ENCODE measurements at regions not wholly inside any gene's neighbourhood (a gene's known extent, or its start where the extent isn't known, plus 50 kb on each side); places are given as distances from the start of the nearest gene placed in this dataset.

- no peak overlapping the region for H3K9ac ChIP-seq (ENCODE audit: low read depth, low read length)
- no peaks in the 10 kb centered on the region for H3K36me3 ChIP-seq (ENCODE audit: insufficient read depth, low read length)
- H3K9me3 ChIP-seq (replicated peaks; ENCODE audit: low read length), result no peaks in the 10 kb centered on the region
- H3K27me3 ChIP-seq (ENCODE audit: control insufficient read depth, insufficient read depth, low read length), result no peaks in the 10 kb centered on the region
- no peak overlapping the region for H3K4me2 ChIP-seq (ENCODE audit: low read length)
- H3K4me1 ChIP-seq (ENCODE audit: control insufficient read depth, insufficient read depth, low read length), result no peaks in the 10 kb centered on the region
- no peak overlapping the region for H3K4me3 ChIP-seq (ENCODE audit: low read length)
These were observed 144.2 kb upstream of the C14orf180 start for GRCh38 chr14:104435147-104436046.

GRCh38 chr14:104436047-104436591 is 143.4 kb upstream of the C14orf180 start:
- Histone ChIP-seq H3K36me3 (ENCODE audit: insufficient read depth, low read length) (no peaks in the 10 kb centered on the region), H3K4me3 (ENCODE audit: low read length) (peak overlapping the region; percentile 56), H3K27me3 (ENCODE audit: control insufficient read depth, insufficient read depth, low read length) (no peaks in the 10 kb centered on the region), H3K9ac (ENCODE audit: low read depth, low read length) (no peak overlapping the region), H3K9me3 (replicated peaks; ENCODE audit: low read length) (no peaks in the 10 kb centered on the region), H3K4me2 (ENCODE audit: low read length) (peak overlapping the region; percentile 61), H3K4me1 (ENCODE audit: control insufficient read depth, insufficient read depth, low read length) (no peaks in the 10 kb centered on the region)

GRCh38 chr14:104436741-104437701 is 142.5 kb upstream of the C14orf180 start:
- H3K4me2 ChIP-seq (ENCODE audit: low read length), result no peak overlapping the region
- H3K36me3 ChIP-seq (ENCODE audit: insufficient read depth, low read length), result no peaks in the 10 kb centered on the region
- H3K27me3 ChIP-seq (ENCODE audit: control insufficient read depth, insufficient read depth, low read length), result no peaks in the 10 kb centered on the region
- H3K4me1 ChIP-seq (ENCODE audit: control insufficient read depth, insufficient read depth, low read length), result no peaks in the 10 kb centered on the region
- no peak overlapping the region for H3K4me3 ChIP-seq (ENCODE audit: low read length)
- no peaks in the 10 kb centered on the region for H3K9me3 ChIP-seq (replicated peaks; ENCODE audit: low read length)
- no peak overlapping the region for H3K9ac ChIP-seq (ENCODE audit: low read depth, low read length)

GRCh38 chr14:104437703-104438102 is 141.9 kb upstream of the C14orf180 start:
- no peaks in the 10 kb centered on the region for H3K27me3 ChIP-seq (ENCODE audit: control insufficient read depth, insufficient read depth, low read length)
- no peak overlapping the region for H3K9ac ChIP-seq (ENCODE audit: low read depth, low read length)
- H3K9me3 ChIP-seq (replicated peaks; ENCODE audit: low read length), result no peaks in the 10 kb centered on the region
- H3K4me3 ChIP-seq (ENCODE audit: low read length), result no peak overlapping the region
- no peaks in the 10 kb centered on the region for H3K4me1 ChIP-seq (ENCODE audit: control insufficient read depth, insufficient read depth, low read length)
- no peaks in the 10 kb centered on the region for H3K36me3 ChIP-seq (ENCODE audit: insufficient read depth, low read length)
- no peak overlapping the region for H3K4me2 ChIP-seq (ENCODE audit: low read length)

- H3K4me2 ChIP-seq (ENCODE audit: low read length), result no peak overlapping the region
- no peaks in the 10 kb centered on the region for H3K36me3 ChIP-seq (ENCODE audit: insufficient read depth, low read length)
- H3K4me1 ChIP-seq (ENCODE audit: control insufficient read depth, insufficient read depth, low read length), result no peaks in the 10 kb centered on the region
- H3K4me3 ChIP-seq (ENCODE audit: low read length), result no peak overlapping the region
- no peaks in the 10 kb centered on the region for H3K27me3 ChIP-seq (ENCODE audit: control insufficient read depth, insufficient read depth, low read length)
- H3K9ac ChIP-seq (ENCODE audit: low read depth, low read length), result no peak overlapping the region
- H3K9me3 ChIP-seq (replicated peaks; ENCODE audit: low read length), result no peaks in the 10 kb centered on the region
These were observed 141.2 kb upstream of the C14orf180 start for GRCh38 chr14:104438166-104438887.

- Histone ChIP-seq H3K9me3 (replicated peaks; ENCODE audit: low read length) (no peaks in the 10 kb centered on the region), H3K4me1 (ENCODE audit: control insufficient read depth, insufficient read depth, low read length) (no peaks in the 10 kb centered on the region), H3K27me3 (ENCODE audit: control insufficient read depth, insufficient read depth, low read length) (no peaks in the 10 kb centered on the region), H3K9ac (ENCODE audit: low read depth, low read length) (no peak overlapping the region), H3K4me2 (ENCODE audit: low read length) (no peak overlapping the region), H3K4me3 (ENCODE audit: low read length) (no peak overlapping the region), H3K36me3 (ENCODE audit: insufficient read depth, low read length) (no peaks in the 10 kb centered on the region)
These were observed 139.9 kb upstream of the C14orf180 start for GRCh38 chr14:104439625-104440024.

GRCh38 chr14:104440297-104440956 is 139.1 kb upstream of the C14orf180 start:
- Histone ChIP-seq H3K4me1 (ENCODE audit: control insufficient read depth, insufficient read depth, low read length) (no peaks in the 10 kb centered on the region), H3K4me2 (ENCODE audit: low read length) (no peak overlapping the region), H3K9ac (ENCODE audit: low read depth, low read length) (no peak overlapping the region), H3K27me3 (ENCODE audit: control insufficient read depth, insufficient read depth, low read length) (no peaks in the 10 kb centered on the region), H3K4me3 (ENCODE audit: low read length) (no peak overlapping the region), H3K36me3 (ENCODE audit: insufficient read depth, low read length) (no peaks in the 10 kb centered on the region), H3K9me3 (replicated peaks; ENCODE audit: low read length) (no peaks in the 10 kb centered on the region)

- H3K36me3 ChIP-seq (ENCODE audit: insufficient read depth, low read length), result no peaks in the 10 kb centered on the region
- no peak overlapping the region for H3K4me2 ChIP-seq (ENCODE audit: low read length)
- no peaks in the 10 kb centered on the region for H3K27me3 ChIP-seq (ENCODE audit: control insufficient read depth, insufficient read depth, low read length)
- no peak overlapping the region for H3K9ac ChIP-seq (ENCODE audit: low read depth, low read length)
- H3K9me3 ChIP-seq (replicated peaks; ENCODE audit: low read length), result no peaks in the 10 kb centered on the region
- H3K4me1 ChIP-seq (ENCODE audit: control insufficient read depth, insufficient read depth, low read length), result no peaks in the 10 kb centered on the region
- H3K4me3 ChIP-seq (ENCODE audit: low read length), result no peak overlapping the region
These were observed 138.1 kb upstream of the C14orf180 start for GRCh38 chr14:104441275-104442106.

- H3K4me3 ChIP-seq (ENCODE audit: low read length), result no peak overlapping the region
- no peak overlapping the region for H3K9ac ChIP-seq (ENCODE audit: low read depth, low read length)
- H3K4me2 ChIP-seq (ENCODE audit: low read length), result no peak overlapping the region
- no peaks in the 10 kb centered on the region for H3K27me3 ChIP-seq (ENCODE audit: control insufficient read depth, insufficient read depth, low read length)
- H3K36me3 ChIP-seq (ENCODE audit: insufficient read depth, low read length), result no peaks in the 10 kb centered on the region
- no peaks in the 10 kb centered on the region for H3K9me3 ChIP-seq (replicated peaks; ENCODE audit: low read length)
- H3K4me1 ChIP-seq (ENCODE audit: control insufficient read depth, insufficient read depth, low read length), result no peaks in the 10 kb centered on the region
These were observed 137.4 kb upstream of the C14orf180 start for GRCh38 chr14:104442107-104442551.
